ENCODE measurements at regions not wholly inside any gene's neighbourhood (a gene's known extent, or its start where the extent isn't known, plus 50 kb on each side); places are given as distances from the start of the nearest gene placed in this dataset.
A peak's percentile ranks its signal among the peaks of the same experiment; 100 is the strongest.

DNA sequence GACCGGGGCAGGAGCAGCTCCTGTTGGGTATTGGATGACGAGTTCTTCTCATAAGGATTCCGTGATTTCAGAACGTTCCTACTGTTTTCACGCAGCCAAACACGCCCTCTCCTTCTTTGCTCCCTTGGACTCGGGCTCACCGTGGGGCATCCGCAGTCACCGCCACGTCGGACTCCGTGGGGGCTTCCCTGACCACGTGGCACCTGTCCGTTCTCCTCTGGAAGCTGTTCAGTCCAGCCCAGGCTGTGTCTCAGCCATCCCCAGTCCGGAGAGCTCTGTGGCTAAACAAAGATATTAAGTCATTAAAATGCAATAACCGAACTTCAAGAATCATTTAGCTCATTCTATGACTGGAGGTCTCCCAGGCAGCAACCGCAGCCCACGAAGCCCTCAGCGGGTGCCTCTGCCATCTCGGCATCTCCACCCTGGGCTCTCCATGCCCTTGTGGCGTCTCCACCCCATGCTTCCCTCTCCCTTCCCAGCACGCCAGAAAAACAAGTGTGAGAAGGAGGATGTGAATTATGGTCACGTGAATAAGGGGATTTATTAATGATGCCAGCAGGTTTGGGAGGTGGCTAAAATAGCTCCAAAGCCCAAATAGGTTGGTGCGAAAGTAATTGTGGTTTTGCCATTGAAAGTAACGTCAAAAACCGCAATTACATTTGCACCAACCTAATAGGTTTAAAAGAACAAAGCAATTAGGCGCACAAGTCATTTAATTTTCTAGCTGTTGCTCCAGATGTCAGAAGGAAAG is 224.6 kb upstream of the PPP2R2D start:
- no peaks in the 10 kb centered on the region for H3K9me3 ChIP-seq (ENCODE audit: control insufficient read depth in 2 of 3, low read length in 3 of 3)
- ATAC-seq = no peak

DNA sequence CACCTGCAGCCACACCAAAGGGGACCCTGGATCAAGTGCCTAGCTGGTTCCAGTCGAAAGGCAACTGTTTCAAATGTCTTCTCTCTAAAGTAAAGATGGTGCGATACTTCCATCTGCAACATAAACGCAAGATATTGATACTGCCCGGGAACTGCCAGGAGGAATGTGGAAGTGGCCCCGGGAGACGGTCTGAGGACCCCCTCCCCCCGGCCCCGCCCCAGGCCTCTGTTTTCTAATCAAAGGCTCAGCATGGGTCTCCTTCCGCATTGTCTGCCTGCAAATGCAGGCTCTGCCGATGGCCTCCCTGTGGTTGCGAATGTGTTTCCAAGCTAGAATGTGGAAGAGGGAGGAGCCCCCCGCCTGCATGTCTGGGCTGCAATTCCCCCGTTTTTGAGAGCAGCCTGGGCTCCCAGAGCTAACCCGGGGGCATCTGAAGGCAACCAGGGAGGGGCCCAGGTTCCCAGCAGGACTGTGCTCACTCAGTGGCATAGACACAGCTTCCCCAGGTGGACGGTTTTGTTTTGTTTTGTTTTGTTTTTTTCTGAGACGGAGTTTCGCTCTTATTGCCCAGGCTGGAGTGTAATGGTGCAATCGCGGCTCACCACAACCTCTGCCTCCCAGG is 223.9 kb upstream of the PPP2R2D start:
- H3K4me3 ChIP-seq (ENCODE audit: low read length) = no peak overlapping the region
- no peaks in the 10 kb centered on the region for H3K27me3 ChIP-seq (ENCODE audit: control insufficient read depth in 2 of 2, insufficient read depth in 2 of 2, low read length in 2 of 2)
- H3K27ac ChIP-seq (ENCODE audit: low read depth, low read length) = no peak overlapping the region
- Mint-ChIP-seq H3K9me3 (peaks cover 2 to 14% (median 5%) of the 10 kb centered on the region in 11 donors), H3K27ac (no peak overlapping the region), H3K4me1 (peaks cover 0 to 2% (median 0%) of the 10 kb centered on the region in 7 donors), H3K36me3 (no peaks in the 10 kb centered on the region), H3K27me3 (peaks cover 0 to 26% (median 0%) of the 10 kb centered on the region in 5 donors), H3K4me3 (no peak overlapping the region)
- H3K4me1 ChIP-seq (ENCODE audit: control insufficient read depth in 2 of 2, insufficient read depth in 2 of 2, low read length in 2 of 2) = no peaks in the 10 kb centered on the region
- ChIA-PET POLR2A (no interaction called here), CTCF (no interaction called here)
- no peak for ATAC-seq
- H3K36me3 ChIP-seq (ENCODE audit: control insufficient read depth in 2 of 3, insufficient read depth in 3 of 3, low read length in 3 of 3) = no peaks in the 10 kb centered on the region
- H3K9me3 ChIP-seq (ENCODE audit: control insufficient read depth in 2 of 3, low read length in 3 of 3) = no peaks in the 10 kb centered on the region
- intact Hi-C loops (cut with micrococcal nuclease) = no loop called here
- no peak for DNase-seq

More for the DNA sequence above, 224.6 kb upstream of the PPP2R2D start:
- Mint-ChIP-seq H3K4me3 (peak overlapping the region in 1 of 10 donors; percentile 16), H3K9me3 (peaks cover 2 to 21% (median 5%) of the 10 kb centered on the region in 11 donors), H3K27me3 (peaks cover 0 to 31% (median 0%) of the 10 kb centered on the region in 5 donors), H3K27ac (no peak overlapping the region), H3K36me3 (no peaks in the 10 kb centered on the region), H3K4me1 (peaks cover 0 to 2% (median 0%) of the 10 kb centered on the region in 7 donors)
- CTCF ChIA-PET = no interaction called here
- Histone ChIP-seq H3K36me3 (ENCODE audit: control insufficient read depth in 2 of 3, insufficient read depth in 3 of 3, low read length in 3 of 3) (no peaks in the 10 kb centered on the region), H3K27me3 (ENCODE audit: control insufficient read depth in 2 of 2, insufficient read depth in 2 of 2, low read length in 2 of 2) (no peaks in the 10 kb centered on the region), H3K4me3 (ENCODE audit: low read length) (no peak overlapping the region), H3K27ac (ENCODE audit: low read depth, low read length) (no peak overlapping the region), H3K4me1 (ENCODE audit: control insufficient read depth in 2 of 2, insufficient read depth in 2 of 2, low read length in 2 of 2) (no peaks in the 10 kb centered on the region)
- no peak for DNase-seq
- POLR2A ChIA-PET = no interaction called here
- intact Hi-C loops (cut with micrococcal nuclease) = no loop called here

DNA sequence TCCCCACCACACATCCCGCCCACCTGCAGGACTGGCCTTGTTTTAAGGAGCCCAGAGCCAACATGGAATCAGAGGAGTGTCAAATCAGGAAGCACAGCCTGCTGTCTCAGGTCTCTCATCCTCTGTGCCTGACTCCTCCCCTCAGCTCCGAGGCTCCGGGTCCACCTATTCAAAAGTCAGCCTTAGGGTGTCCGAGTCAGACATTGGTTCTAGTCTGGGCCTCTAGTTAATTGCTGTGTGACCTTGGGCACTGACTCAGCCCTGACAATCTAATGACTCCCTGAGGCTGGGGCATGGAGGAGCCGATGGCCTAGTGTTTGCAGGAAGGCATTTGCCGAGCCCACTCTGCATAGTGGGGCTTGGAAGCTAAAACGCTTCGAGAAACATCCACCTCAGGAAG is 223.1 kb upstream of the PPP2R2D start:
- no peak overlapping the region for H3K4me3 ChIP-seq (ENCODE audit: low read length)
- ChIA-PET POLR2A (no interaction called here), CTCF (no interaction called here)
- Mint-ChIP-seq H3K36me3 (no peaks in the 10 kb centered on the region), H3K27ac (no peak overlapping the region), H3K4me1 (peaks cover 0 to 2% (median 0%) of the 10 kb centered on the region in 7 donors), H3K4me3 (no peak overlapping the region), H3K27me3 (peaks cover 0 to 32% (median 4%) of the 10 kb centered on the region in 5 donors), H3K9me3 (peaks cover 0 to 6% (median 0%) of the 10 kb centered on the region in 11 donors)
- DNase-seq (no peak), ATAC-seq (no peak)
- intact Hi-C loops (cut with micrococcal nuclease) = no loop called here
- H3K36me3 ChIP-seq (ENCODE audit: control insufficient read depth in 2 of 3, insufficient read depth in 3 of 3, low read length in 3 of 3) = no peaks in the 10 kb centered on the region
- H3K27ac ChIP-seq (ENCODE audit: low read depth, low read length) = no peak overlapping the region
- H3K27me3 ChIP-seq (ENCODE audit: control insufficient read depth in 2 of 2, insufficient read depth in 2 of 2, low read length in 2 of 2) = no peaks in the 10 kb centered on the region
- no peaks in the 10 kb centered on the region for H3K4me1 ChIP-seq (ENCODE audit: control insufficient read depth in 2 of 2, insufficient read depth in 2 of 2, low read length in 2 of 2)
- no peaks in the 10 kb centered on the region for H3K9me3 ChIP-seq (ENCODE audit: control insufficient read depth in 2 of 3, low read length in 3 of 3)

DNA sequence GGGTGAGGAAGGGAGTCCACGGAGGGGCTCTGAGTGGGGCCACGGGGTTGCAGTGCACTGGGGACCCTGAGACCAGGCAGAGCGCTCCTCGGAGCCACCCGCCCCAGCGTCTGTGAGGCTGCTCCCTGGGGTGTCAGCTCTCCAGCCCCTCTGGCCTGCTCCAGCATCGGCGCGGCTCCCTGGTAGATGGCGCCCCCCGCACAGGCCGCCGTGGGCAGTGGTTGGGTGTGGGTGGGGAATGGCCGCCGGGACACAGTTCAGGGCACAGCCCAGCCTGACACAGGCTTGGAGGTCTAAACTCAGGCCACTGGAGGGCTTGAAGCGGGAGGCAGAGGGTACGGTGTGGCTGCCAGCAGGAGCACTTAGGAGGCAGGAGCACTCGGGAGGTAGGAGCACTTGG is 222.6 kb upstream of the PPP2R2D start:
- no peak for ATAC-seq
- ChIA-PET POLR2A (no interaction called here), CTCF (no interaction called here)
- intact Hi-C loops (cut with micrococcal nuclease) = no loop called here
- Histone ChIP-seq H3K27me3 (ENCODE audit: control insufficient read depth in 2 of 2, insufficient read depth in 2 of 2, low read length in 2 of 2) (no peaks in the 10 kb centered on the region), H3K4me1 (ENCODE audit: control insufficient read depth in 2 of 2, insufficient read depth in 2 of 2, low read length in 2 of 2) (no peaks in the 10 kb centered on the region), H3K4me3 (ENCODE audit: low read length) (no peak overlapping the region), H3K36me3 (ENCODE audit: control insufficient read depth in 2 of 3, insufficient read depth in 3 of 3, low read length in 3 of 3) (no peaks in the 10 kb centered on the region), H3K9me3 (ENCODE audit: control insufficient read depth in 2 of 3, low read length in 3 of 3) (no peaks in the 10 kb centered on the region), H3K27ac (ENCODE audit: low read depth, low read length) (no peak overlapping the region)
- Mint-ChIP-seq H3K4me1 (peaks cover 0 to 2% (median 0%) of the 10 kb centered on the region in 7 donors), H3K27ac (no peak overlapping the region), H3K4me3 (no peak overlapping the region), H3K9me3 (peaks cover 0 to 3% (median 0%) of the 10 kb centered on the region in 11 donors), H3K27me3 (peaks cover 0 to 36% (median 5%) of the 10 kb centered on the region in 5 donors), H3K36me3 (no peaks in the 10 kb centered on the region)
- DNase-seq = no peak

DNA sequence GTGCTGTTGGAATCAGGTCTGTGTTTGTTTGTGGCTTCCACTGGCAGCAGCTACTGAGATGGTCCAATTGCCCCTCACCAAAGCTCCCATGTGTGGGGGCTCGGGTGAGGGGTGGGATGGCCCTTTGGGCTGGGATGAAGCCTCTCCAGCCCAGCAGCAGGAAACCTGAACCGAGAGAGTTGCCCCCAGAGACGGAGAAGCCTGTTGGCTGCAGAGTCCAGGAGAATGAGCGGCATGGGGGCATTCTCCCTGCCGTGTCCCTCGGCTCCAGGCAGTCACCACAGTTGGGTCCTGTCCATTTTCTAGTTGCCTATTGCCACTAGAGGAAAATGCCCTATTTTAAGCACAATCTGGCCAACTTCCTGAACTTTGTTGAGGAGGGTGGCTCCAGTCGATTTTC is 222.2 kb upstream of the PPP2R2D start:
- Histone ChIP-seq H3K27ac (ENCODE audit: low read depth, low read length) (no peak overlapping the region), H3K4me3 (ENCODE audit: low read length) (no peak overlapping the region), H3K36me3 (ENCODE audit: control insufficient read depth in 2 of 3, insufficient read depth in 3 of 3, low read length in 3 of 3) (no peaks in the 10 kb centered on the region), H3K27me3 (ENCODE audit: control insufficient read depth in 2 of 2, insufficient read depth in 2 of 2, low read length in 2 of 2) (no peaks in the 10 kb centered on the region), H3K4me1 (ENCODE audit: control insufficient read depth in 2 of 2, insufficient read depth in 2 of 2, low read length in 2 of 2) (no peaks in the 10 kb centered on the region), H3K9me3 (ENCODE audit: control insufficient read depth in 2 of 3, low read length in 3 of 3) (no peaks in the 10 kb centered on the region)
- H3K27me3 Mint-ChIP-seq = peaks cover 0 to 36% (median 5%) of the 10 kb centered on the region in 5 donors
- intact Hi-C loops (cut with micrococcal nuclease) = no loop called here
- H3K36me3 Mint-ChIP-seq = no peaks in the 10 kb centered on the region
- H3K9me3 Mint-ChIP-seq = peaks cover 0 to 3% (median 0%) of the 10 kb centered on the region in 11 donors
- ATAC-seq (no peak), DNase-seq (no peak)
- H3K27ac Mint-ChIP-seq = no peak overlapping the region
- no peak overlapping the region for H3K4me3 Mint-ChIP-seq
- CTCF ChIA-PET = no interaction called here
- H3K4me1 Mint-ChIP-seq = peaks cover 0 to 2% (median 0%) of the 10 kb centered on the region in 7 donors
- POLR2A ChIA-PET = no interaction called here

DNA sequence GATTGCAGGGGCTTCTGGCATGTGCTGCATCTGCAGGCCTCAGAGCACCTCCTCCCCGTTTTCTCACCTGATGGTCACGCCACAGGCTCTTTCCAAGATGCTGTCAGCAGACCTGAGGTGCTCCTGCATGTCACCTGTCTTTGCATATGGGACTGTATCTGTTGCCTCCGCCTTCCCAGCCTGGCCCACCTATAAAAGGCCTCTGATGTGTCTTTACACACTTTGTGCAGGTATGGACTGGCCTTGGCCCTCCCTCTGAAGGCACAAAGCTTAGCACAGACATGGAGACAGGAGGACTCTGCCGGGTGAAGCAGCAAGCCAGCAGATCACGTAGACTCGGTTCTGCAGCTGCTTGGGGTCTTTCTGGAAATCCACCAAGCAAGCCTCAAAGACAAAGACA is 220.9 kb upstream of the PPP2R2D start:
- POLR2A ChIA-PET = no interaction called here
- no peaks in the 10 kb centered on the region for H3K27me3 ChIP-seq (ENCODE audit: control insufficient read depth in 2 of 2, insufficient read depth in 2 of 2, low read length in 2 of 2)
- no peaks in the 10 kb centered on the region for H3K36me3 Mint-ChIP-seq
- CTCF ChIA-PET = no interaction called here
- no peak overlapping the region for H3K27ac Mint-ChIP-seq
- intact Hi-C loops (cut with micrococcal nuclease) = no loop called here
- H3K4me3 Mint-ChIP-seq = no peak overlapping the region
- H3K4me1 ChIP-seq (ENCODE audit: control insufficient read depth in 2 of 2, insufficient read depth in 2 of 2, low read length in 2 of 2) = no peaks in the 10 kb centered on the region
- H3K9me3 Mint-ChIP-seq = peaks cover 0 to 3% (median 0%) of the 10 kb centered on the region in 11 donors
- ATAC-seq (no peak), DNase-seq (no peak)
- peaks cover 0 to 43% (median 5%) of the 10 kb centered on the region in 5 donors for H3K27me3 Mint-ChIP-seq
- H3K9me3 ChIP-seq (ENCODE audit: control insufficient read depth in 2 of 3, low read length in 3 of 3) = no peaks in the 10 kb centered on the region
- H3K36me3 ChIP-seq (ENCODE audit: control insufficient read depth in 2 of 3, insufficient read depth in 3 of 3, low read length in 3 of 3) = no peaks in the 10 kb centered on the region
- H3K4me1 Mint-ChIP-seq = peaks cover 0 to 2% (median 0%) of the 10 kb centered on the region in 7 donors
- H3K27ac ChIP-seq (ENCODE audit: low read depth, low read length) = no peak overlapping the region
- H3K4me3 ChIP-seq (ENCODE audit: low read length) = no peak overlapping the region

DNA sequence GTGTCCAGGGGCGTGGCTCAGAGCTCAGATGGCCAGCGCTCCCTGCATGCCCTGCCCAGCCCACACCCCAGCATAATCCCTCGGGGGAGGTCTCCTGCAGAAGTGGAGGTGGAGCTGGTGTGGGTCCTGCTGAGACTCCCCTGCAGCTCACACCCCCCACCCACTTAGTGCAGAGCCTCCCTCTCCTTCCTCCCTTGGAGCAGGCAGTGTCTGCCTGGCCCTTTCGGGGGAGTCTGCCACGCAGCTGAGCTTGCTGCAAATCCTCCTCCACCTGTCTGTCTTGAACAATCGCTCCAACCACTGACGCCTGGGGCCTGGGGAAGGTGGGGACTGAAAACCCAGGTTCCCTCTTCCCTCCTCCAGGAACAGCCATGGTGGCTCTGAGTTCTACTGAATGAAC is 219.7 kb upstream of the PPP2R2D start:
- H3K4me3 ChIP-seq (ENCODE audit: low read length) = no peak overlapping the region
- Mint-ChIP-seq H3K36me3 (no peaks in the 10 kb centered on the region), H3K4me1 (peaks cover 0 to 2% (median 0%) of the 10 kb centered on the region in 7 donors), H3K4me3 (no peak overlapping the region), H3K9me3 (peaks cover 0 to 3% (median 0%) of the 10 kb centered on the region in 11 donors), H3K27me3 (peaks cover 0 to 40% (median 5%) of the 10 kb centered on the region in 5 donors), H3K27ac (no peak overlapping the region)
- ATAC-seq (peak; percentile 11), DNase-seq (no peak)
- H3K27me3 ChIP-seq (ENCODE audit: control insufficient read depth in 2 of 2, insufficient read depth in 2 of 2, low read length in 2 of 2) = no peaks in the 10 kb centered on the region
- H3K9me3 ChIP-seq (ENCODE audit: control insufficient read depth in 2 of 3, low read length in 3 of 3) = no peaks in the 10 kb centered on the region
- no peaks in the 10 kb centered on the region for H3K4me1 ChIP-seq (ENCODE audit: control insufficient read depth in 2 of 2, insufficient read depth in 2 of 2, low read length in 2 of 2)
- ChIA-PET CTCF (no interaction called here), POLR2A (no interaction called here)
- H3K27ac ChIP-seq (ENCODE audit: low read depth, low read length) = no peak overlapping the region
- intact Hi-C loops (cut with micrococcal nuclease) = no loop called here
- no peaks in the 10 kb centered on the region for H3K36me3 ChIP-seq (ENCODE audit: control insufficient read depth in 2 of 3, insufficient read depth in 3 of 3, low read length in 3 of 3)
